ENCODE measurements at regions not wholly inside any gene's neighbourhood (a gene's known extent, or its start where the extent isn't known, plus 50 kb on each side); places are given as distances from the start of the nearest gene placed in this dataset.

DNA sequence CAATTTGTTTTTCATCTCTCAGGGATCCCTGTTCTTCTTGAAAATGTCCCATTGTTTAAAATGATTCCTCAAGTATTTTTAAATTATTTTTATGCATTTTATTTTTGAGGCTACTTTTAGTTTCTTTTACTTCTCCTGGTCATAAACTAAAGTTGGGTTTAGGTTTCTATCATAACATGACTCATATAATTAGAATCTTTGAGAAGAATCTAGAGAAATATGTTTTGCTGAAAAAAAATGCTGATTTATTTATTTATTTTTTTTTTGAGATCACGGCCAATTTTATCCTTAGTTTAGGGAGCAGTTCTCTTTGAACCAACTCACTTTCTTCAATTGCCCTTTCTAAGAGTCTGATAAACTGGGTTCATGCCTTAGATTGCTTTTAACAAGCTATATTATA, 1157.1 kb downstream of the BCL11B start:
- TF ChIP-seq, protein P1, sequence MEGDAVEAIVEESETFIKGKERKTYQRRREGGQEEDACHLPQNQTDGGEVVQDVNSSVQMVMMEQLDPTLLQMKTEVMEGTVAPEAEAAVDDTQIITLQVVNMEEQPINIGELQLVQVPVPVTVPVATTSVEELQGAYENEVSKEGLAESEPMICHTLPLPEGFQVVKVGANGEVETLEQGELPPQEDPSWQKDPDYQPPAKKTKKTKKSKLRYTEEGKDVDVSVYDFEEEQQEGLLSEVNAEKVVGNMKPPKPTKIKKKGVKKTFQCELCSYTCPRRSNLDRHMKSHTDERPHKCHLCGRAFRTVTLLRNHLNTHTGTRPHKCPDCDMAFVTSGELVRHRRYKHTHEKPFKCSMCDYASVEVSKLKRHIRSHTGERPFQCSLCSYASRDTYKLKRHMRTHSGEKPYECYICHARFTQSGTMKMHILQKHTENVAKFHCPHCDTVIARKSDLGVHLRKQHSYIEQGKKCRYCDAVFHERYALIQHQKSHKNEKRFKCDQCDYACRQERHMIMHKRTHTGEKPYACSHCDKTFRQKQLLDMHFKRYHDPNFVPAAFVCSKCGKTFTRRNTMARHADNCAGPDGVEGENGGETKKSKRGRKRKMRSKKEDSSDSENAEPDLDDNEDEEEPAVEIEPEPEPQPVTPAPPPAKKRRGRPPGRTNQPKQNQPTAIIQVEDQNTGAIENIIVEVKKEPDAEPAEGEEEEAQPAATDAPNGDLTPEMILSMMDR (IDR thresholded peaks at IDR 0.05): no peak
- TF ChIP-seq ZFX (IDR thresholded peaks at IDR 0.05; ENCODE audit: borderline replicate concordance): no peak
